IPS DF 4.7 (cell line): ENCODE measurements at regions not wholly inside any gene's neighbourhood (a gene's known extent, or its start where the extent isn't known, plus 50 kb on each side); places are given as distances from the start of the nearest gene placed in this dataset.
"Not testable (repeated sequence)": the region's sequence is repeated elsewhere in the genome, so short reads cannot be mapped to it uniquely, and the experiment has no call there.

Experiments
- DNase-seq: peaks from one replicate; pipeline ENCODE4 v3.0.0-alpha.2; 2013; ENCODE audit warnings: low spot score; ENCODE audit errors: extremely low read depth

DNA sequence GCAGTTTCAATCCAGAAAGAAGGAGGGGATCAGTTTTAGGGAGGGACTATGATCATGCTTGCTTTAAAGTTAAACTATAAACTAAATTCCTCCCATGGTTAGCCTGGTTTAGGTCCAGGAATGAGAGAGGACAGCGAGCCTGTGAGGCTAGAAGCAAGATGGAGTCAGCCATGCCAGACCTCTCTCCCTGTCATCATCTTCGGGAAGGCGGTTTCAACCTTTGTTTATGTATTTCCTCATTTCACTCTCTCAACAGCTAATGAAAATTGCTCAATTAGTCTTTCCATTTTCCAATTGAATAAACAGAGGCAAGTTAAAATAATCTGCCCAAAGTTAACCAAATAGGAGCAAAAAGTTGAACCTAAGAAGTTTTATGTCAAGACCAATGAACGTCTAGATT is 201.5 kb downstream of the KCNJ2 start:
- no peak for DNase-seq

- DNase-seq, result no peak
Observed at GRCh38 chr17:70373369-70373768, 204.0 kb downstream of the KCNJ2 start.

DNA sequence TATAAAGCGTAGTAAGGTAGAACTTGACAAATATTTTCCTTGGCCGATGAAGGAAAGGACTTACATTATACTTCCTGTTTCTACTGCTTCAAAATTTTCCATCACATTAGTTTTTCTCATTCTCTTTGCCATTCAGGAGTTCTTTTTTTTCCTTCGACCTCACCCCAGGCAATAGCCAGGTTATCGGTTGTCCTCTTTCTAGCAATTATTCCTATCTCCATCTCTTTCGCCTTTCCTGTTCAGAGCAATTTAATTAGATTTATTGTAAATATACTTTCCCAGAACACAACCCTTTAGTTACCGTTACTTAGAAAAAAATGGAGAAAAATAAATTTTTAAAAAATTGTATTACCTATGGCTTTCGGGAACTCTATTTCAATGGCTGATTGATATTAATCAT is 205.2 kb downstream of the KCNJ2 start:
- no peak for DNase-seq

- no peak for DNase-seq
Observed at GRCh38 chr17:70375406-70375805, 206.1 kb downstream of the KCNJ2 start.

DNA sequence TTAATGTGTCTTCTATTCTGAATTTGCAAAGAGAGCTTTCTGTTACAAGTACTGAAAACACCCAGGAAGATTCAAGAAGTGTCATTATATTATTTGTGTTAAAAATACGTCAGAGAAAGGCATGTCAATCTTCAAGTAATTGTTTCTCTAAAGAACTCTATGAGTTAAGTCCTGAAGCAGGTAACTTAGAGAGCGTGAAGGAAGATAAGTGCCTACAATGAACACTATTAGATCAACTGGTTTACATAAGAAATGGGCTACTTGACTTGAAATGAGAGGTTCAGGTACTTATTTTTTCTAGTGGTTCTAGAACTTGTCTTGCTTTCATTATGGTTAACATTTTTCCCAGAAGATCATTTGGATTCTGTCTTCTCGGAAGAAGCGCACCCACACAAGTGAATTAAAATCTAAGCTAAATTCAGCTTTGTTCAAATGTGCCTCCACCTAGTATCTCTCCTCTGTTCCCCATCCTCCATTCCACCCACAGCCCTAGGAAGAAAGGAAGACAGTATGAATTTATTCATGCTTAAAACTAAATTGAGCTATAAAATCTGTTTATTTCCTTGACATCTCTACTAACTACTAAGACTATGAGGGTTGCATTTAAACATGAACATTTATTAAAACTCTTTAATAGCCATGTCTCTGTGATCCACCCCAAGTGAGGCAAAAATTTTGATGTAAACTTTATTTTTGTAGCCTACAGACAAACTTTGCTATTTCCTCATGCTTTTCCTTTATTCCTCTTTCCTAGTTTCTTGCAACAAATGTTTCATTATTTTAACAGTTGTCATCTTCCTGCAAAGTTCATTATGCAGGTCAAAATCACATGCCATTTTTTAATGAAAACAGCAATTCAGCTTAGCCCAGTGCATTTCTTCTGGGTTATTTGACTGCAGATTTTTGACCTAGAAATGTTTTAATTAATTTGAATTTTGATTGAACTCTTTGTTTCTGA is 206.8 kb downstream of the KCNJ2 start:
- no peak for DNase-seq

GRCh38 chr17:70377654-70378053 is 208.3 kb downstream of the KCNJ2 start:
- no peak for DNase-seq

DNA sequence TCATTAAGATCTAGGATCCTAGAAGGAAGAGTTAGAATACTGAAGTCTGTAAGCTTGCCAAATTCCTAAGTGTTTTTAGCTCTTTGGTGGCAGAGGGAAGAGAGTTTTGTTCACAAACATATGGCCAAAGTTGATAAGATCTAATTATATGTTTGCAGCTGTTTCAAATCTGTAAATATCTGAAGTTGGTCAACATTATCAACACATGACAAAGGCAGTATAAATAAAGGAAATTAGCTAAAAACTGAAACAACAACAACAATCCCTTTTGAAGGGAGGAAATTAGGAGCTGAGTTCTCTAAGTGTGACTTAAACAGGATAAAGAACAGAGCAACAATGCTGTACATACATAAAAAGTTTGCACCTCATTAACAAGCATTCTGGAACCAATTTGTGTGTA is 208.7 kb downstream of the KCNJ2 start:
- DNase-seq, result no peak

DNA sequence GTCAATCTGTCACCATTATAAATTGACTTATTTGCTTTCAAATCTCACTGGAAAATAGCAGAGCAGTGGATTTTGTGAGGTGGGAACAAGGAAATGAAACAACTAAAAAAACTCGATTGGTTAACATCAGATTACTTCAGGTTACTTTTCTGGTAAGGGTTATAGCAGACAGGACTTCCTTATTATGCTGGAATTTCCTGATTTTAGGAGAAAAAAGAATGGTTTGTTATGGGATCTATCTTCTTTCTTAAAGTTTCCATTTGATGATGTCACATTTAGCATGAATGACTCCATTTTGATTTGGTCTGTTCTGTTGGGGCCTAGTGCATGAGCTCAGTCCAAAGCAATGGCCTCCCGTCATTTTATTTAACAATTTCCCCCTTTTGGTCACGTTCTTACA is 210.6 kb downstream of the KCNJ2 start:
- DNase-seq, result no peak

GRCh38 chr17:70381916-70382315 is 212.6 kb downstream of the KCNJ2 start:
- DNase-seq, result not testable (repeated sequence)

DNA sequence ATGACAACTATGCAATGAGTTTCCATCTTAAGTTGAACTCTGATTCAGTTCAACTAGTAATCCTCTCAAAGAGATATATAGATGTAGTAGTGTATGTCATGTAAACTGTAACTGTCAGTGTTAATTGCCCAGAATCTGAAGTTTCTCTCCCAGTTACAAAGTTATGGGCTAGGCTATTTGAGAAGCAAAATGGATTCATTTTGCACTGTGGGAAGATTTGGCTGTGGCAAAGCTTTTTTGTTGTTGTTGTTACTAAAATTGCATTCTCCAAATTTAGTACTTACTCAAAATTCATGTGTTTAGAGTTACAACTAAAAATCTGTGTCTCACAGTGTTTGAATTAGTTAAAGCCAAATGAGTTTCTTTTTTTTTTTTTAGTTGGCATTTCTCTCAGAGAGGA is 219.0 kb downstream of the KCNJ2 start:
- no peak for DNase-seq

GRCh38 chr17:70389232-70389757 is 220.0 kb downstream of the KCNJ2 start:
- not testable (repeated sequence) for DNase-seq

GRCh38 chr17:70390049-70390448 is 220.7 kb downstream of the KCNJ2 start:
- DNase-seq, result no peak

DNA sequence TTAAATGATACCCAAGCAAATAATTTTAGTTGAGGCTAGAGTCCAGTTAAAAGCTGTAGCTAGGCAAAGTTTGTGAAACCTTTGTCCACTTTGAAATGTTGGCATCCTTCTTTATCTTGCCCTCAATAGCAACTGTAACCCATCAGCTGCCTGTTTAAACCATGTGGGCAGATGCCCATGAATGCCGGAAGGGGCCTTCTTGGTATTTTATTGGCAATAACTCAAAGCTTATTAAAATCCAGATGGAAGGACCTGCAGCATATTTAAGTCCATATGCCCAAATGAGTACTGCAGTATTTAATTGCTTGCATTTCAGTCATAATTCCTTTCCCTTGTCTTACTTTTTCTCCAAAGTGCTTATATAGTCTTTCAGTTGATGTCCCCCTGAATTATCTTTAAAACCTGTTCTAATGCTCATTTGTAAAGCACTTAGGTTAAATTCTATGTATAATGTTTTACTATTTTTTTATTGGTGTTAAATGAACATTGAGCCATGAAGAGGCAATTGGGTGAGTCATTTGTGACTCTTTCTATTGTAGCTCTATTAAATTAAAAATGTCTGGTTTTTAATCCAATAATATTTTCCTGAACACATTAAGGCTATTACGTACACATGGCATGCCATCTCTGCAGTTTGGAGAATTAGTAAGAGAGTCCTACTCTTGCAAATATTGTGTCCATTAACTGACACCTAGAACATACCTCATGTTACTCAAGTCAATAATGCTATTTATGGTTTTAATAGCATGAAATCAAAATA is 225.3 kb downstream of the KCNJ2 start:
- DNase-seq, result no peak

DNA sequence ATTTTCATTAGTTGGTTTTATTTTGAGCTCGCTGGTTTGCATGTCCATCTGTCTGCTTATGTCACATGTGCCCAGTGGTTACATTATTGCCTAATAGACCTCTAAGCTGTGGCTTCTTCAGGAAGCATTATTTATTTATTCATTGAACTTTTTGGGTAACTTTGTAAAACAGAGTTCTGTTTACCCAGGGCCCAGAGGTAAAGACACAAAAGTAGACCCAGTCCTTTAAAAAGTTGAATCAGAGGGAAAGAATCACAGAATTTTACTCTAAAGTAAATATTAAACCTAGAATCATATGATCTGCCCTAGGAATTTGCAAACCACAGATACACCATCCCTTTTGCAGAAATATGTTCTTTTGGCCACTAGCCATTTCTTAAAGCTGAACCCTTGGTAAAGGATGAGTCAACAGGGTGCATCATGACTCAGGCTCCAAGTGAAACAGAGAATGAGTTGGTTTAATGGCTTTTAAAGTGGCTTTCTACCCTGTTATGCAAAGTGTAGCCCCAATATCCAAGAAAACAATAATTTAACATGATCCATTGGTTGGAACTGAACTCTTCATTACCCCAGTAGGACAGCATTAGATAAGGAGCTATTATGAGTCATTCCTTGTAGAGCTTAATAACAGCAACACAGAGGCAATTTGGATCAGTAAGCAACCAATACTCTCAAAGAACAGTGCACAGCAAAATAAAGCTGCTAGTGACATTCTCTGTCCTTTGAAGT is 236.3 kb downstream of the KCNJ2 start:
- no peak for DNase-seq

DNA sequence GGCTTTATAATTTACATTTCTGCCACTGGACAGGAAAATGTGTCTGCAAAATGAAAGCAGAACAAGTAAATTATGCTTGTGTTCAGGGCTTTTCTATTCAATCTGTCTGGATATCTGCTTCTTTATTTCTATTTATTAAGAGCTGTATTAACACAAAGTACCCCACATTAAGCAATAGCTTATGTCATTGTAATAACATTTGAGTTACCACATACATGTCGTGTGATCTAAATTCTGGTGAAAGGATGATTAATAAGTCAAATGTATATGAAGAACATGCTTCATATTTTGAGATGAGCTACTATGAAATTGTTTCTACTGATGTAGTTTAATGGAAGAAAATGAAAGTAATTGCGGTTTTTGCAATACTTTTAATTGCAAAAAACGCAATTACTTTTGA is 238.2 kb downstream of the KCNJ2 start:
- DNase-seq, result no peak

DNA sequence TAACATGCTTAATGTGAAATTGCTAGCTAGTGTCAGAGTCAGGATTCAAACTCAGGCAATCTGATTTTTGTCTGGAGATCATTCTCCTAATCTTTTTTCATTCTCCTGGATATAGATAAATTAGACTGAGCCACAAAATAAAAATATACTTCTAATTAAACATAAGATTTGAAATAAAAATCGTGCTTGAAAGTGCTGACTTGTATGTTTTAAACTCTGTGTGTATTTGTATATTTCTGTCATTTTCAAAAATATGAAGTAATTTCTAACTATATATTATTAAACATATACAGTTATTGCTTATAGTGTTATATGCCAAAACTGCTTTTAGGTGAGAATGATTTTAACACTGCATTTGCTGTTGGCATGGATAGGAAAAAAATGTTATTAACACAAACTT is 239.4 kb downstream of the KCNJ2 start:
- no peak for DNase-seq

DNA sequence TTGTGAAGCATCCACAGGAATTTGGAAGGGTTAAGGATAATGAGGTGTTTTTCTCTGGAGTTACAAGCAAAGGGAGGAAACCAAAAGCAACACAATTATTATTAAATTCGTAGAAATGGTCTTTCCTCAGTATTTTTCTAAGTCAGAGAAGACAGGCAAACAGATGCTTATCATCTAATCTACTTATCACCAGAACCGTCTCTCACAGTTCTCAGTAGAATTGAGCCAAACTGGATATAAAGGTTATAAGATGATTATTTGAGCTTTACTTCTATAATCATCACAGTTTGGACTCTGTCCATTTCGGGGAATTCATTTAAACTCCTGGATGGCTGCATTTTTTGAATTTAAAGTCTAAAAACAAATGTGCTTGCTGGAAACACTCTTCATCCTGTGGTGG is 245.0 kb downstream of the KCNJ2 start:
- no peak for DNase-seq

GRCh38 chr17:70420861-70421445 is 251.6 kb downstream of the KCNJ2 start:
- no peak for DNase-seq

DNA sequence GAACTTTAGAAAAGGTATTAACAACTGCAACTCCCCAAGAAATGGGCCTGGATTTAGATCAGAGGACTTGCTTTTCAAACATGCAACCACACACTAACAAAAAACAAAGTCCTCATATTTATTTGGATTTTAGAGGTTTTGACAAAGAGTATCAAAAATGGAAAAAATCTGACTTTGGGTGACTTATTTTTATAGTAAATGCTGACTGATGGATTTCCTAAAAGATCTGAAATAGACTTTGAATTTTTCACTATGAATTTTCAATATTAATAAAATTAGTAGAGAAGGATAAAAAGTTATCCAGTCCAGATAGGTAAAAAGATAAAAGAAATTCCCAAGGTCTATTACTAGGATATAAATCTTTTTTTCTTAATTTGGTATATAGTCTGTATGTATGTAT is 253.5 kb downstream of the KCNJ2 start:
- no peak for DNase-seq

- no peak for DNase-seq
Observed at GRCh38 chr17:70423562-70423961, 254.2 kb downstream of the KCNJ2 start.

DNA sequence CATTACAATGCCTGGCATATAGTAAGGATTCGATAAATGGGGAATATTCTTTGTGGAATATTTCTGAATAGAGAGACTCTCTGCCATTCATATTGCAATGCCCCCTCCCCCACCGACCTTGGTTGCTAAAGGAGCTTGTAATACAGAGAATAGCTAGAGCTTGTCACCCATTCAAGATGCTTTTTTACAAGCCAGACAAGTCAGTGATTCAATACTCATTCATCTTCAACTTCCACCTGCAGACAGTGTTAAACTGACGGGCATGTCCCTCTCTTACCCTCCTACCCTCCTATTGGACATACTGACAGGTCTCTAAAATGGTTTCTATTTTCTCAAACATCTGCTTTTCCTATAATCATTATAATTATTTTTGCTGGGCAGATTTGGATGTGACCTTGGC is 257.4 kb downstream of the KCNJ2 start:
- no peak for DNase-seq
